Smooth muscle cell (in vitro differentiated cells): ENCODE measurements at regions not wholly inside any gene's neighbourhood (a gene's known extent, or its start where the extent isn't known, plus 50 kb on each side); places are given as distances from the start of the nearest gene placed in this dataset.

Experiments used
- DNase-seq: peaks from one replicate; lab custom pipeline; 2025; ENCODE audit not compliant: unreplicated experiment; lab: John Stamatoyannopoulos, UW
- H2AFZ ChIP-seq: fragments of 200-600 bp; sonication (generic); 2 replicates; pipeline ENCODE4 v1.6.0; 2016; ENCODE audit warnings: antibody characterized with exemption, low read depth, mild to moderate bottlenecking
- H3F3A ChIP-seq: fragments of 200-600 bp; sonication (generic); 2 replicates; pipeline ENCODE4 v1.6.0; 2017; ENCODE audit warnings: antibody characterized with exemption, low read depth
- H3K27ac ChIP-seq: fragments of 200-600 bp; sonication (generic); 2 replicates; pipeline ENCODE4 v1.5.1; 2016; ENCODE audit warnings: low read depth, mild to moderate bottlenecking
- H3K27me3 ChIP-seq: fragments of 200-600 bp; sonication (generic); 2 replicates; pipeline ENCODE4 v1.6.1; 2016; ENCODE audit warnings: low read depth, mild to moderate bottlenecking
- H3K36me3 ChIP-seq: fragments of 200-600 bp; sonication (generic); 2 replicates; pipeline ENCODE4 v1.5.1; 2016; ENCODE audit warnings: low read depth
- H3K4me1 ChIP-seq: fragments of 200-600 bp; sonication (generic); 2 replicates; pipeline ENCODE4 v1.5.1; 2016; ENCODE audit warnings: low read depth
- H3K4me2 ChIP-seq: fragments of 200-600 bp; sonication (generic); 2 replicates; pipeline ENCODE4 v1.6.0; 2016; ENCODE audit warnings: mild to moderate bottlenecking
- H3K4me3 ChIP-seq: fragments of 200-600 bp; sonication (generic); 2 replicates; pipeline ENCODE4 v1.5.1; 2016; ENCODE audit warnings: mild to moderate bottlenecking
- H3K79me2 ChIP-seq: fragments of 200-600 bp; sonication (generic); 2 replicates; pipeline ENCODE4 v1.6.0; 2016; ENCODE audit warnings: low read depth, mild to moderate bottlenecking
- H3K9ac ChIP-seq: fragments of 200-600 bp; sonication (generic); 2 replicates; pipeline ENCODE4 v1.6.0; 2016; ENCODE audit warnings: low read depth
- H3K9me3 ChIP-seq: fragments of 200-600 bp; sonication (generic); replicated peaks from 2 replicates; pipeline ENCODE4 v1.5.1; 2016; ENCODE audit warnings: low read depth
- H4K20me1 ChIP-seq: fragments of 200-600 bp; sonication (generic); 2 replicates; pipeline ENCODE4 v1.6.0; 2016; ENCODE audit warnings: low read depth
- WGBS: methylation state at CpG from one replicate; pipeline ENCODE4 v1.1.7; 2016; ENCODE audit warnings: low lambda C conversion rate; 5-methylcytosine and 5-hydroxymethylcytosine counted together
- TF ChIP-seq, protein P1 (sequence below): fragments of 200-600 bp; sonication (generic); IDR thresholded peaks from 2 replicates; pipeline ENCODE4 v1.5.1; 2017; ENCODE audit warnings: borderline replicate concordance, mild to moderate bottlenecking, antibody characterized with exemption; ENCODE audit not compliant: insufficient read depth, poor library complexity, severe bottlenecking

DNA sequence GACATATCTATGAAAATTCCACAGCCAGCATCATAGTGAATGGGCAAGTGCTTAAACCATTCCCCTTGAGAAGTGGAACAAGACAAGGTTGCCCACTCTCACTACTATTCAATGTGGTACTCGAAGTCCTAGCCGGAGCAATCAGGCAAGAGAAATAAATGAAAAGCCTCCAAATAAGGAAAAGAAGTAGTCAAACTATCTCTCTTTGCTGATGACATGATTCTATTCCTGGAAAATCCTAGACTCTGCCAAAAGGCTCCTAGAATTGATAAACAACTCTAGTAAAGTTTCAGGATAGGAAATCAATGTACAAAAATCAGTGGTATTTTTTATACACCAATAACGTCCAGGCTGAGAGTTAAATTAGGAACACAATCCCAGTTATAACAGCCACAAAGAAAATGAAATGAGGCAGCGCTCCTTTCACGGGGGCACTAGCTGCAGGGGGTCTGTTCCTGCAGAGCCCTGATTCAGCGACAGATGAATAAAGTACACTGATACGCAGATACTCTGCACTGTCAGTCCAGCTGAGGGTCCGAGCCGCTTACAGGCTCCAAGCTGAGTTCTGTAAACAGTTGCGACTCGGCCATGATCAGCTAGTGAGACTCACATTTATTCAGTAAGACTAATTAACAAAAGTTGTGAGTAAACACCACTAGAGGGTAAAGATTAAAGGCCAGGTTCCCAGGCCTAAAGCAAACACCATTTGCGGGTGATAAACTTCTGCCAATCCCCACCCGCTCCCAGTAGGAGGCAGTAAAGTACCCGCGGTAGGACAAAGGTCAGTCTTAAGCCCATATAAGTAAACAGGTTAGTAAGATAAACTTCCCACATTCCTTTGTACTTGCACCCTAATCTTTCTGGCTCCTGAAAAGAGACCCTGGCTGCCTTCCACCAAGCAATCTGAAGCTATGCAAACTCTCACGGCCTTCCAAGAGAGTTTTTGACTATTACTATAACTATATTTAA, 290.6 kb upstream of the GRID2 start:
- no peaks in the 10 kb centered on the region for H3F3A ChIP-seq
- H3K4me1 ChIP-seq = peaks cover 5% of the 10 kb centered on the region
- H3K27ac ChIP-seq = no peak overlapping the region
- no peak overlapping the region for H3K9ac ChIP-seq
- no peak overlapping the region for H3K4me2 ChIP-seq
- TF ChIP-seq, protein P1, sequence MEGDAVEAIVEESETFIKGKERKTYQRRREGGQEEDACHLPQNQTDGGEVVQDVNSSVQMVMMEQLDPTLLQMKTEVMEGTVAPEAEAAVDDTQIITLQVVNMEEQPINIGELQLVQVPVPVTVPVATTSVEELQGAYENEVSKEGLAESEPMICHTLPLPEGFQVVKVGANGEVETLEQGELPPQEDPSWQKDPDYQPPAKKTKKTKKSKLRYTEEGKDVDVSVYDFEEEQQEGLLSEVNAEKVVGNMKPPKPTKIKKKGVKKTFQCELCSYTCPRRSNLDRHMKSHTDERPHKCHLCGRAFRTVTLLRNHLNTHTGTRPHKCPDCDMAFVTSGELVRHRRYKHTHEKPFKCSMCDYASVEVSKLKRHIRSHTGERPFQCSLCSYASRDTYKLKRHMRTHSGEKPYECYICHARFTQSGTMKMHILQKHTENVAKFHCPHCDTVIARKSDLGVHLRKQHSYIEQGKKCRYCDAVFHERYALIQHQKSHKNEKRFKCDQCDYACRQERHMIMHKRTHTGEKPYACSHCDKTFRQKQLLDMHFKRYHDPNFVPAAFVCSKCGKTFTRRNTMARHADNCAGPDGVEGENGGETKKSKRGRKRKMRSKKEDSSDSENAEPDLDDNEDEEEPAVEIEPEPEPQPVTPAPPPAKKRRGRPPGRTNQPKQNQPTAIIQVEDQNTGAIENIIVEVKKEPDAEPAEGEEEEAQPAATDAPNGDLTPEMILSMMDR = no peak
- no peak for DNase-seq
- 53% methylated on average over 16 of the region's 16 CpGs for WGBS
- H3K36me3 ChIP-seq = no peaks in the 10 kb centered on the region
- H3K79me2 ChIP-seq = no peaks in the 10 kb centered on the region
- H3K4me3 ChIP-seq = peak overlapping the region; percentile 20
- no peaks in the 10 kb centered on the region for H3K9me3 ChIP-seq
- H4K20me1 ChIP-seq = no peaks in the 10 kb centered on the region
- H3K27me3 ChIP-seq = no peaks in the 10 kb centered on the region
- no peak overlapping the region for H2AFZ ChIP-seq

GRCh38 chr4:92014067-92014466, 289.7 kb upstream of the GRID2 start:
- no peak overlapping the region for H3K9ac ChIP-seq
- TF ChIP-seq, protein P1 = no peak
- WGBS = 57% methylated on average over 3 of the region's 3 CpGs
- H3K4me1 ChIP-seq = peaks cover 5% of the 10 kb centered on the region
- H3K27ac ChIP-seq = no peak overlapping the region
- no peaks in the 10 kb centered on the region for H3F3A ChIP-seq
- no peaks in the 10 kb centered on the region for H3K27me3 ChIP-seq
- H3K9me3 ChIP-seq = no peaks in the 10 kb centered on the region
- no peaks in the 10 kb centered on the region for H4K20me1 ChIP-seq
- no peak overlapping the region for H3K4me2 ChIP-seq
- H2AFZ ChIP-seq = no peak overlapping the region
- H3K79me2 ChIP-seq = no peaks in the 10 kb centered on the region
- H3K4me3 ChIP-seq = no peak overlapping the region
- no peak for DNase-seq
- H3K36me3 ChIP-seq = no peaks in the 10 kb centered on the region

GRCh38 chr4:92021203-92021602, 282.6 kb upstream of the GRID2 start:
- DNase-seq = no peak
- Histone ChIP-seq H4K20me1 (no peaks in the 10 kb centered on the region), H3K27ac (no peak overlapping the region), H3K4me3 (no peak overlapping the region), H3K4me1 (no peaks in the 10 kb centered on the region), H3K79me2 (no peaks in the 10 kb centered on the region), H3F3A (no peaks in the 10 kb centered on the region), H2AFZ (no peak overlapping the region), H3K9me3 (no peaks in the 10 kb centered on the region), H3K4me2 (no peak overlapping the region), H3K36me3 (no peaks in the 10 kb centered on the region), H3K9ac (no peak overlapping the region), H3K27me3 (no peaks in the 10 kb centered on the region)
- TF ChIP-seq, protein P1 = no peak
- WGBS = 84% methylated on average over 1 of the region's 1 CpG
